SK-N-SH treated with all-trans-retinoic acid at 6 μM for 48 hours (cell line): ENCODE measurements at regions not wholly inside any gene's neighbourhood (a gene's known extent, or its start where the extent isn't known, plus 50 kb on each side); places are given as distances from the start of the nearest gene placed in this dataset.

Experiments used
- ARNTL ChIP-seq: fragments of 450-650 bp; formaldehyde crosslinking; IDR thresholded peaks from 2 replicates; pipeline ENCODE4 v1.5.0; 2020; ENCODE audit warnings: low read depth, mild to moderate bottlenecking, moderate library complexity, borderline replicate concordance
- CREB5 ChIP-seq: fragments of 250-450 bp; sonication (Bioruptor Pico); IDR thresholded peaks from 2 replicates; pipeline ENCODE4 v1.5.1; 2020; ENCODE audit warnings: low read depth, mild to moderate bottlenecking, moderate library complexity
- ISL1 ChIP-seq: fragments of 250-450 bp; sonication (Bioruptor Pico); IDR thresholded peaks from 2 replicates; pipeline ENCODE4 v2.1.2; 2022; ENCODE audit warnings: mild to moderate bottlenecking, moderate library complexity
- PATZ1 ChIP-seq: fragments of 250-450 bp; sonication (Bioruptor Pico); IDR thresholded peaks from 2 replicates; pipeline ENCODE4 v1.8.0; 2020; ENCODE audit warnings: mild to moderate bottlenecking, moderate library complexity, borderline replicate concordance
- POU6F1 ChIP-seq: fragments of 250-450 bp; sonication (Bioruptor Pico); IDR thresholded peaks from 2 replicates; pipeline ENCODE4 v1.8.0; 2021; ENCODE audit warnings: low read depth, mild to moderate bottlenecking, moderate library complexity, borderline replicate concordance
- TCF4 ChIP-seq: fragments of 250-450 bp; sonication (Bioruptor Pico); IDR thresholded peaks from 2 replicates; pipeline ENCODE4 v1.8.0; 2021; ENCODE audit warnings: mild to moderate bottlenecking, moderate library complexity, borderline replicate concordance
- ZFP3 ChIP-seq: fragments of 250-450 bp; sonication (Bioruptor Pico); IDR thresholded peaks from 2 replicates; pipeline ENCODE4 v1.5.0; 2020; ENCODE audit warnings: mild to moderate bottlenecking, moderate library complexity
- ZNF70 ChIP-seq: fragments of 450-650 bp; formaldehyde crosslinking; IDR thresholded peaks from 2 replicates; pipeline ENCODE4 v1.5.0; 2020; ENCODE audit warnings: mild to moderate bottlenecking, moderate library complexity

- no peak for TF ChIP-seq POU6F1 (CRISPR knock-in tag)
- TF ChIP-seq CREB5 (CRISPR knock-in tag) = no peak
- no peak for TF ChIP-seq ARNTL
- TF ChIP-seq TCF4 = no peak
- no peak for TF ChIP-seq PATZ1 (CRISPR knock-in tag)
- TF ChIP-seq ZFP3 (CRISPR knock-in tag) = no peak
- TF ChIP-seq ZNF70 (CRISPR knock-in tag) = no peak
- no peak for TF ChIP-seq ISL1 (CRISPR knock-in tag)
These were observed 1442.9 kb downstream of the UQCRFS1 start for GRCh38 chr19:27770095-27770494.
